H1 (cell line): ENCODE measurements at regions not wholly inside any gene's neighbourhood (a gene's known extent, or its start where the extent isn't known, plus 50 kb on each side); places are given as distances from the start of the nearest gene placed in this dataset.

Experiments used
- CTCF ChIA-PET: fragments of 300-600 bp; sonication (Branson Sonifier 250); formaldehyde crosslinking; loops from one replicate; lab custom pipeline; 2021; ENCODE audit not compliant: partially characterized antibody; lab: Charles Lee
- POLR2A ChIA-PET: fragments of 300-600 bp; sonication (Branson Sonifier 250); formaldehyde crosslinking; loops from one replicate; lab custom pipeline; 2021; ENCODE audit warnings: inconsistent platforms; ENCODE audit not compliant: partially characterized antibody; lab: Charles Lee
- DNase-seq, 2 experiments: peaks; one replicate each; pipeline versions ENCODE4 v3.0.0 to v3.0.0-alpha.2; 2010 to 2022; ENCODE audit warnings: low spot score in 2 of 2, low read depth in 1 of 2, mixed read lengths in 1 of 2
- FAIRE-seq: peaks from 2 replicates; lab custom pipeline; 2011; peaks lifted over from hg19 to GRCh38; lab: Jason Lieb, UNC
- H2AFZ ChIP-seq: 2 replicates; pipeline ENCODE4 v1.8.1; 2012; ENCODE audit warnings: low read length, inconsistent platforms
- H2AK5ac ChIP-seq: 2 replicates; pipeline ENCODE4 v1.6.1; 2013; ENCODE audit warnings: low read depth, low read length
- H2BK120ac ChIP-seq: replicated peaks from 2 replicates; pipeline ENCODE3; 2013; ENCODE audit warnings: low read depth, low read length, inconsistent platforms
- H2BK12ac ChIP-seq: 2 replicates; pipeline ENCODE4 v1.6.1; 2013; ENCODE audit warnings: low read depth, low read length
- H2BK15ac ChIP-seq: 2 replicates; pipeline ENCODE4 v1.6.1; 2013; ENCODE audit warnings: low read length
- H2BK20ac ChIP-seq: 2 replicates; pipeline ENCODE4 v1.6.1; 2013; ENCODE audit warnings: low read length
- H2BK5ac ChIP-seq: 2 replicates; pipeline ENCODE4 v1.6.1; 2013; ENCODE audit warnings: low read depth, low read length
- H3K14ac ChIP-seq: 2 replicates; pipeline ENCODE4 v1.6.1; 2013; ENCODE audit warnings: inconsistent platforms; ENCODE audit not compliant: insufficient read length
- H3K18ac ChIP-seq: 2 replicates; pipeline ENCODE4 v1.6.1; 2013; ENCODE audit warnings: low read length; ENCODE audit errors: extremely low read depth
- H3K23ac ChIP-seq: 2 replicates; pipeline ENCODE4 v1.6.1; 2013; ENCODE audit warnings: inconsistent platforms; ENCODE audit not compliant: insufficient read length
- H3K23me2 ChIP-seq: 2 replicates; pipeline ENCODE4 v1.6.1; 2013; ENCODE audit warnings: low read depth, low read length
- H3K27ac ChIP-seq: 2 replicates; pipeline ENCODE4 v1.6.1; 2011; ENCODE audit warnings: low read depth, low read length, inconsistent platforms
- H3K27me3 ChIP-seq, 4 experiments: replicated peaks in 1 of 4; 1 replicate in 1 of 4; 2 replicates in 3 of 4; pipeline versions ENCODE4 v1.6.1 to v1.8.1; 2011 to 2013; ENCODE audit warnings: low read length in 3 of 4, mild to moderate bottlenecking in 3 of 4, inconsistent platforms in 2 of 4, mixed read lengths in 2 of 4, moderate library complexity in 1 of 4; ENCODE audit not compliant: control insufficient read depth in 3 of 4, insufficient read depth in 3 of 4; ENCODE audit errors: extremely low read depth in 1 of 4
- H3K36me3 ChIP-seq, 4 experiments: 2 replicates each; pipeline versions ENCODE4 v1.6.1 to v1.8.1; 2011 to 2013; ENCODE audit warnings: mild to moderate bottlenecking in 4 of 4, low read length in 3 of 4, moderate library complexity in 2 of 4, control low read depth in 1 of 4, inconsistent platforms in 1 of 4; ENCODE audit not compliant: insufficient read depth in 4 of 4, control insufficient read depth in 2 of 4
- H3K4ac ChIP-seq: replicated peaks from 2 replicates; pipeline ENCODE3; 2013; ENCODE audit warnings: low read length, low read depth, mixed read lengths, inconsistent platforms; ENCODE audit not compliant: insufficient read length
- H3K4me1 ChIP-seq, 4 experiments: replicated peaks in 1 of 4; 1 replicate in 1 of 4; 2 replicates in 3 of 4; pipeline versions ENCODE4 v1.6.1 to v1.8.1; 2011 to 2013; ENCODE audit warnings: low read length in 3 of 4, inconsistent platforms in 2 of 4, mixed read lengths in 1 of 4; ENCODE audit not compliant: insufficient read depth in 4 of 4, control insufficient read depth in 3 of 4
- H3K4me2 ChIP-seq, 2 experiments: 2 replicates each; pipeline versions ENCODE4 v1.6.1 to v1.8.1; 2011 to 2013; ENCODE audit warnings: low read depth in 2 of 2, low read length in 2 of 2, control low read depth in 1 of 2, inconsistent platforms in 1 of 2, mild to moderate bottlenecking in 1 of 2; ENCODE audit not compliant: insufficient read depth in 1 of 2
- H3K4me3 ChIP-seq, 4 experiments: fragments of 200-600, 300-600 bp in 1 of 4; sonication (generic), shearing (Covaris generic), sonication (Bioruptor Twin) in 1 of 4; 2 replicates each; pipeline versions ENCODE4 v1.5.1 to v1.8.1; 2011 to 2016; ENCODE audit warnings: low read length in 4 of 4, low read depth in 3 of 4, control low read depth in 2 of 4, inconsistent platforms in 2 of 4, mild to moderate bottlenecking in 2 of 4, mixed read lengths in 1 of 4, moderate library complexity in 1 of 4; ENCODE audit not compliant: insufficient read depth in 2 of 4; ENCODE audit errors: extremely low read depth in 1 of 4
- H3K56ac ChIP-seq: replicated peaks from 2 replicates; pipeline ENCODE3; 2013; ENCODE audit warnings: low read depth, mild to moderate bottlenecking, mixed read lengths, low read length, inconsistent platforms; ENCODE audit not compliant: insufficient read length
- H3K79me1 ChIP-seq: 2 replicates; pipeline ENCODE4 v1.6.1; 2013; ENCODE audit warnings: low read depth, low read length, control low read depth
- H3K79me2 ChIP-seq, 2 experiments: 2 replicates each; pipeline versions ENCODE4 v1.6.1 to v1.8.1; 2012 to 2013; ENCODE audit warnings: low read length in 2 of 2, mild to moderate bottlenecking in 2 of 2, inconsistent platforms in 1 of 2; ENCODE audit not compliant: insufficient read depth in 2 of 2, control insufficient read depth in 1 of 2
- H3K9ac ChIP-seq, 4 experiments: replicated peaks in 1 of 4; 1 replicate in 1 of 4; 2 replicates in 3 of 4; pipeline versions ENCODE4 v1.6.1 to v1.8.1; 2011 to 2013; ENCODE audit warnings: low read depth in 3 of 4, low read length in 3 of 4, control low read depth in 2 of 4, mild to moderate bottlenecking in 2 of 4, moderate library complexity in 2 of 4, inconsistent platforms in 1 of 4; ENCODE audit errors: extremely low read depth in 1 of 4
- H3K9me3 ChIP-seq, 2 experiments: 2 replicates each; pipeline versions ENCODE4 v1.6.1 to v1.8.1; 2012 to 2013; ENCODE audit warnings: mild to moderate bottlenecking in 2 of 2, moderate library complexity in 2 of 2, control low read depth in 1 of 2, inconsistent platforms in 1 of 2, low read depth in 1 of 2, low read length in 1 of 2, mixed read lengths in 1 of 2; ENCODE audit not compliant: insufficient read depth in 2 of 2
- H4K20me1 ChIP-seq, 2 experiments: replicated peaks in 1 of 2; 2 replicates each; pipeline versions ENCODE3 to v1.8.1; 2011 to 2013; ENCODE audit warnings: inconsistent platforms in 2 of 2, low read length in 2 of 2, mild to moderate bottlenecking in 1 of 2; ENCODE audit not compliant: insufficient read depth in 2 of 2, control insufficient read depth in 1 of 2
- H4K5ac ChIP-seq: 2 replicates; pipeline ENCODE4 v1.6.1; 2013; ENCODE audit warnings: low read length, low read depth, mixed read lengths, inconsistent platforms; ENCODE audit not compliant: insufficient read length
- H4K8ac ChIP-seq: 2 replicates; pipeline ENCODE4 v1.8.0; 2013; ENCODE audit warnings: mild to moderate bottlenecking, moderate library complexity, low read length, inconsistent platforms; ENCODE audit not compliant: insufficient read depth; ENCODE audit errors: extremely low read depth
- H4K91ac ChIP-seq: replicated peaks from 2 replicates; pipeline ENCODE3; 2013; ENCODE audit warnings: low read length, mixed read lengths, inconsistent platforms; ENCODE audit not compliant: insufficient read length
- ATF2 ChIP-seq: IDR thresholded peaks from 2 replicates; pipeline ENCODE4 v1.6.1; 2012; ENCODE audit warnings: low read length, inconsistent platforms
- CTCF ChIP-seq, 3 experiments: IDR thresholded peaks; 1 replicate in 2 of 3; 2 replicates in 1 of 3; pipeline versions ENCODE4 v1.5.1 to v1.6.1; 2011; ENCODE audit warnings: low read length in 3 of 3, mild to moderate bottlenecking in 3 of 3, inconsistent platforms in 2 of 3, low read depth in 1 of 3, moderate library complexity in 1 of 3; ENCODE audit not compliant: insufficient read depth in 1 of 3; ENCODE audit errors: control extremely low read depth in 1 of 3
- EP300 ChIP-seq, 2 experiments: IDR thresholded peaks; 1 replicate in 1 of 2; 2 replicates in 1 of 2; pipeline ENCODE4 v1.6.1; 2011 to 2012; ENCODE audit warnings: low read depth in 2 of 2, low read length in 2 of 2, mild to moderate bottlenecking in 2 of 2, borderline replicate concordance in 1 of 2, inconsistent platforms in 1 of 2, moderate library complexity in 1 of 2
- FOSL1 ChIP-seq: IDR thresholded peaks from 2 replicates; pipeline ENCODE4 v1.6.1; 2011; ENCODE audit warnings: mild to moderate bottlenecking, low read depth, low read length, moderate library complexity; ENCODE audit not compliant: insufficient read depth
- GABPA ChIP-seq: IDR thresholded peaks from 2 replicates; pipeline ENCODE4 v1.6.1; 2011; ENCODE audit warnings: mild to moderate bottlenecking, low read length, moderate library complexity, borderline replicate concordance; ENCODE audit not compliant: insufficient read depth
- JUN ChIP-seq: IDR thresholded peaks from 2 replicates; pipeline ENCODE4 v1.6.1; 2011; ENCODE audit warnings: low read depth, mild to moderate bottlenecking, improper control_type of control experiment, low read length
- NRF1 ChIP-seq: IDR thresholded peaks from 2 replicates; pipeline ENCODE4 v1.6.1; 2011; ENCODE audit warnings: mild to moderate bottlenecking, low read depth, low read length, improper control_type of control experiment
- POLR2AphosphoS5 ChIP-seq: IDR thresholded peaks from 2 replicates; pipeline ENCODE4 v1.6.1; 2011; ENCODE audit warnings: low read depth, low read length
- TAF1 ChIP-seq: IDR thresholded peaks from 2 replicates; pipeline ENCODE4 v1.6.1; 2011; ENCODE audit warnings: mild to moderate bottlenecking, low read depth, low read length
- ZNF274 ChIP-seq: IDR thresholded peaks from 2 replicates; pipeline ENCODE4 v1.7.0; 2012; ENCODE audit warnings: low read length, borderline replicate concordance; ENCODE audit errors: extremely low read depth
- WGBS, 2 experiments: shearing (Covaris generic) in 1 of 2; methylation state at CpG; one replicate each; pipeline versions ENCODE4 v1.1.6 to v1.1.7; 2013 to 2015; ENCODE audit warnings: low lambda C conversion rate in 2 of 2, mixed read lengths in 2 of 2, inconsistent platforms in 1 of 2, low coverage in 1 of 2, missing lambda C conversion rate in 1 of 2; ENCODE audit not compliant: insufficient replicate concordance in 2 of 2, insufficient coverage in 1 of 2, insufficient read length in 1 of 2; ENCODE audit errors: extremely low coverage in 1 of 2, missing lambda C conversion rate in 1 of 2; 5-methylcytosine and 5-hydroxymethylcytosine counted together

GRCh38 chrX:46180258-46180687, 364.9 kb downstream of the ZNF674 start:
- Histone ChIP-seq H3K4ac (no peak overlapping the region), H3K56ac (no peak overlapping the region), H3K27ac (no peak overlapping the region), H4K91ac (no peak overlapping the region), H3K9me3 (no peaks in the 10 kb centered on the region), H3K79me1 (no peaks in the 10 kb centered on the region), H4K5ac (no peak overlapping the region), H3K23ac (no peak overlapping the region), H3K79me2 (no peaks in the 10 kb centered on the region), H2BK120ac (no peak overlapping the region), H4K20me1 (no peaks in the 10 kb centered on the region), H2BK20ac (no peak overlapping the region), H3K23me2 (no peaks in the 10 kb centered on the region), H2BK5ac (no peak overlapping the region), H3K27me3 (no peaks in the 10 kb centered on the region), H4K8ac (no peak overlapping the region), H2AK5ac (no peak overlapping the region), H2AFZ (no peak overlapping the region; the same call in 1 of the 2 replicates), H3K4me1 (no peaks in the 10 kb centered on the region), H3K4me3 (no peak overlapping the region), H2BK15ac (no peak overlapping the region), H2BK12ac (no peak overlapping the region), H3K9ac (no peak overlapping the region), H3K18ac (no peak overlapping the region), H3K4me2 (no peak overlapping the region), H3K36me3 (no peaks in the 10 kb centered on the region), H3K14ac (no peak overlapping the region)
- 81% methylated on average over 2 of the region's 3 CpGs; no CpG with 5 or more reads in 1 of the 2 experiments for WGBS, 2 experiments
- DNase-seq (no peak), FAIRE-seq (no peak)
- ChIA-PET POLR2A (no interaction called here), CTCF (interaction anchor here (1.1 kb wide), 1 partner anchor 196 kb away, joined by 3 read pairs; no protein-coding TSS in a partner anchor)
- TF ChIP-seq ATF2 (no peak), POLR2AphosphoS5 (no peak), NRF1 (no peak), FOSL1 (no peak), JUN (no peak), CTCF (IDR thresholded peaks at IDR 0.05; ENCODE audit: control extremely low read depth in 1 of 3, insufficient read depth in 1 of 3, low read depth in 1 of 3, low read length in 3 of 3) (no peak), ZNF274 (no peak), GABPA (no peak), EP300 (IDR thresholded peaks at IDR 0.05; ENCODE audit: borderline replicate concordance in 1 of 2, low read depth in 2 of 2, low read length in 2 of 2) (no peak), TAF1 (no peak)
